Caco-2 (cell line): ENCODE measurements at regions not wholly inside any gene's neighbourhood (a gene's known extent, or its start where the extent isn't known, plus 50 kb on each side); places are given as distances from the start of the nearest gene placed in this dataset.

ENCODE experiments used
- BruUV-seq: library from RNA; stranded (reverse); fragments of 400-500 nt; replicated peaks from 2 replicates; lab custom pipeline; 2021; lab: Mats Ljungman, UMichigan
- CTCF ChIA-PET: fragments of 300-600 bp; sonication (Branson Sonifier 250); formaldehyde crosslinking; loops from one replicate; lab custom pipeline; 2022; ENCODE audit warnings: antibody characterized with exemption; lab: Charles Lee
- POLR2A ChIA-PET: fragments of 300-600 bp; sonication (Branson Sonifier 250); formaldehyde crosslinking; loops from one replicate; lab custom pipeline; 2022; ENCODE audit warnings: antibody characterized with exemption; lab: Charles Lee
- DNase-seq, 2 experiments: peaks; one replicate each; pipeline versions ENCODE4 v3.0.0 to v3.0.0-alpha.2; 2020 to 2022
- H3K27me3 ChIP-seq: replicated peaks from 2 replicates; pipeline ENCODE4 v1.6.0; 2011; ENCODE audit warnings: low read length; ENCODE audit not compliant: control insufficient read depth, insufficient read depth
- H3K36me3 ChIP-seq: 2 replicates; pipeline ENCODE4 v1.5.1; 2011; ENCODE audit warnings: low read length; ENCODE audit not compliant: control insufficient read depth, insufficient read depth
- H3K4me1 ChIP-seq: fragments of 250-450 bp; sonication (Bioruptor Pico); 2 replicates; pipeline ENCODE4 v1.5.1; 2020; ENCODE audit warnings: mild to moderate bottlenecking
- H3K4me3 ChIP-seq: 2 replicates; pipeline ENCODE4 v1.5.1; 2011; ENCODE audit warnings: low read depth, mild to moderate bottlenecking, control low read depth, low read length
- H3K9me3 ChIP-seq: fragments of 250-450 bp; sonication (Bioruptor Pico); 2 replicates; pipeline ENCODE4 v1.5.1; 2020; ENCODE audit warnings: mild to moderate bottlenecking, moderate library complexity
- H3K27ac Mint-ChIP-seq: one replicate; pipeline ENCODE4 v1.8.0; 2022; ENCODE audit warnings: mixed read lengths; ENCODE audit not compliant: unreplicated experiment
- H3K27me3 Mint-ChIP-seq: one replicate; pipeline ENCODE4 v1.8.0; 2022; ENCODE audit warnings: mixed read lengths; ENCODE audit not compliant: insufficient read depth, unreplicated experiment
- H3K36me3 Mint-ChIP-seq: one replicate; pipeline ENCODE4 v1.8.0; 2022; ENCODE audit warnings: mild to moderate bottlenecking, mixed read lengths; ENCODE audit not compliant: insufficient read depth, unreplicated experiment
- H3K4me1 Mint-ChIP-seq: one replicate; pipeline ENCODE4 v1.8.0; 2022; ENCODE audit warnings: low read depth, mixed read lengths; ENCODE audit not compliant: unreplicated experiment
- H3K4me3 Mint-ChIP-seq: one replicate; pipeline ENCODE4 v1.8.0; 2022; ENCODE audit warnings: mild to moderate bottlenecking, moderate library complexity, mixed read lengths; ENCODE audit not compliant: unreplicated experiment
- H3K9me3 Mint-ChIP-seq: one replicate; pipeline ENCODE4 v1.8.0; 2022; ENCODE audit warnings: mixed read lengths; ENCODE audit not compliant: unreplicated experiment
- intact Hi-C: fragments of 100-400 bp; cut with micrococcal nuclease; formaldehyde crosslinking; loops from one replicate; pipeline ENCODE4 v1.10.0; 2022; ENCODE audit not compliant: unreplicated experiment
- TF ChIP-seq, protein P1 (sequence below), 2 experiments: fragments of 200-600 bp in 1 of 2; IDR thresholded peaks; 1 replicate in 1 of 2; 2 replicates in 1 of 2; pipeline versions ENCODE4 v1.5.1 to v1.8.0; 2011 to 2022; ENCODE audit warnings: antibody characterized with exemption in 1 of 2, control low read depth in 1 of 2, inconsistent platforms in 1 of 2, low read depth in 1 of 2, low read length in 1 of 2, mild to moderate bottlenecking in 1 of 2, moderate library complexity in 1 of 2; ENCODE audit not compliant: insufficient read depth in 1 of 2, severe bottlenecking in 1 of 2, unreplicated experiment in 1 of 2

DNA sequence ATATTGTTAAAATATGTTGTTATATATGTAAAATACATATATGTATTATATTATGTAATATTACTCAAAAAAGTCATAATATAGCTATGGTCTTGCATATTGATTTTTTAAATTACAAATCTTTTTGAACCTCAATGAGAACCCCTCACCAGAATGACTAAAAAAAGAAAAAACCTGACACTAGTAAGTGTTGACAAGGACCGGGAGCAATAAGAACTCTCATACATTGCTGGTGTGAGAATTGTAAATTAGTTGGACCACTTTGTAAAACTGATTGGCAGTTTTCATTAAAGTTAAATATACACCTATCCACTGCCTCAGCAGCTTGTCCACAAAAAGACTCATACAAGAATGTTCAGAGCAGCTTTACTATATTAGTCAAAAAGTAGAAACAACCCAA is 280.0 kb downstream of the BMP7 start:
- Histone ChIP-seq H3K36me3 (no peaks in the 10 kb centered on the region), H3K4me1 (peaks cover 9% of the 10 kb centered on the region; the same call in 1 of the 2 replicates), H3K9me3 (peaks cover 28% of the 10 kb centered on the region), H3K27me3 (no peaks in the 10 kb centered on the region), H3K4me3 (no peak overlapping the region)
- Mint-ChIP-seq H3K27ac (no peak overlapping the region), H3K27me3 (peaks cover 3% of the 10 kb centered on the region), H3K36me3 (no peaks in the 10 kb centered on the region), H3K4me1 (peaks cover 2% of the 10 kb centered on the region), H3K4me3 (no peak overlapping the region), H3K9me3 (peaks cover 19% of the 10 kb centered on the region)
- intact Hi-C loops, result no loop called here
- POLR2A ChIA-PET, result no interaction called here
- no TSS peak for BruUV-seq
- TF ChIP-seq, protein P1, sequence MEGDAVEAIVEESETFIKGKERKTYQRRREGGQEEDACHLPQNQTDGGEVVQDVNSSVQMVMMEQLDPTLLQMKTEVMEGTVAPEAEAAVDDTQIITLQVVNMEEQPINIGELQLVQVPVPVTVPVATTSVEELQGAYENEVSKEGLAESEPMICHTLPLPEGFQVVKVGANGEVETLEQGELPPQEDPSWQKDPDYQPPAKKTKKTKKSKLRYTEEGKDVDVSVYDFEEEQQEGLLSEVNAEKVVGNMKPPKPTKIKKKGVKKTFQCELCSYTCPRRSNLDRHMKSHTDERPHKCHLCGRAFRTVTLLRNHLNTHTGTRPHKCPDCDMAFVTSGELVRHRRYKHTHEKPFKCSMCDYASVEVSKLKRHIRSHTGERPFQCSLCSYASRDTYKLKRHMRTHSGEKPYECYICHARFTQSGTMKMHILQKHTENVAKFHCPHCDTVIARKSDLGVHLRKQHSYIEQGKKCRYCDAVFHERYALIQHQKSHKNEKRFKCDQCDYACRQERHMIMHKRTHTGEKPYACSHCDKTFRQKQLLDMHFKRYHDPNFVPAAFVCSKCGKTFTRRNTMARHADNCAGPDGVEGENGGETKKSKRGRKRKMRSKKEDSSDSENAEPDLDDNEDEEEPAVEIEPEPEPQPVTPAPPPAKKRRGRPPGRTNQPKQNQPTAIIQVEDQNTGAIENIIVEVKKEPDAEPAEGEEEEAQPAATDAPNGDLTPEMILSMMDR (IDR thresholded peaks at IDR 0.05; ENCODE audit: insufficient read depth in 1 of 2, low read depth in 1 of 2, low read length in 1 of 2, severe bottlenecking in 1 of 2, unreplicated experiment in 1 of 2), result no peak
- CTCF ChIA-PET, result no interaction called here
- no peak for DNase-seq

DNA sequence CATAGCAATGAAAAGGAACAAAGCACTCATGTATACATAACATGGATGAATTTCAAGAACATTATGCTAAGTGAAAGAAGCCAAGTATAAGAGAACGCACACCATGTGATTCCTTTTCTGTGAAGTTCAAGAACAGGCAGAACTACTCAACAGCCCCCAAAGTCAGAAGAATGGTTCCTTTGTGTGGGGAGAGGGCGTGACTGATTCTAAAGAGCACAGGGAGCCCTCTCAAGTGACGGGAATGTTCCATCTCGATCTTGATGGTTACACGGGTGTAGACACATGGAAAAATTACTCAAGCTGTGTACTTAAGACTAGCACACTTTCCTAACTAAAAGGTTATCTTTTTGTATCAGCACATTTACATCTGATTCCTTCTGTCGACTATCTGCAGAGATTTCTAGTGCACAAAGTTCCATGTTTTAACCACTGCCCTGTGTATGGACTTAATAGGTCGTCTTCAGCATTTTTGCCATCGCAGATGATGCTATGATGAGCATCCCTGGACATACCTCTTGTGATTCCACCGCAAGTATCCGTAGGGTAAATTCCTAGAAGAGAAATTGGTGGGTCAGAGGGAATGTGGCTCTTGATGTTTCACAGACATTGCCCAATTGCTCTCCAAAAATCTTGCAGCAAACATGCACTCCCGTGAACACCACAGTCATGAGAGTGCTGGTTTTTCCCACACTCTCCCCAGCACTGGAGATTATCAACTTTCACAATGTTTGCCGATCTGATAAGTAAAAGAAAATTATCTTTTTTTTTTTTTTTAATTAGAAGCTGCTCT is 279.3 kb downstream of the BMP7 start:
- Mint-ChIP-seq H3K27me3 (peaks cover 3% of the 10 kb centered on the region), H3K27ac (no peak overlapping the region), H3K36me3 (no peaks in the 10 kb centered on the region), H3K9me3 (peaks cover 19% of the 10 kb centered on the region), H3K4me1 (peaks cover 6% of the 10 kb centered on the region), H3K4me3 (no peak overlapping the region)
- H3K27me3 ChIP-seq, result no peaks in the 10 kb centered on the region
- H3K9me3 ChIP-seq, result peaks cover 28% of the 10 kb centered on the region
- H3K4me1 ChIP-seq, result peaks cover 9% of the 10 kb centered on the region; the same call in 1 of the 2 replicates
- TF ChIP-seq, protein P1 (IDR thresholded peaks at IDR 0.05; ENCODE audit: insufficient read depth in 1 of 2, low read depth in 1 of 2, low read length in 1 of 2, severe bottlenecking in 1 of 2, unreplicated experiment in 1 of 2), result no peak
- DNase-seq, result no peak
- intact Hi-C loops, result no loop called here
- BruUV-seq, result no TSS peak
- POLR2A ChIA-PET, result no interaction called here
- no peak overlapping the region for H3K4me3 ChIP-seq
- CTCF ChIA-PET, result interaction anchor here (1.0 to 1.1 kb wide), 2 partner anchors 21 to 143 kb away, joined by 4 to 5 read pairs; no protein-coding TSS in a partner anchor
- no peaks in the 10 kb centered on the region for H3K36me3 ChIP-seq

DNA sequence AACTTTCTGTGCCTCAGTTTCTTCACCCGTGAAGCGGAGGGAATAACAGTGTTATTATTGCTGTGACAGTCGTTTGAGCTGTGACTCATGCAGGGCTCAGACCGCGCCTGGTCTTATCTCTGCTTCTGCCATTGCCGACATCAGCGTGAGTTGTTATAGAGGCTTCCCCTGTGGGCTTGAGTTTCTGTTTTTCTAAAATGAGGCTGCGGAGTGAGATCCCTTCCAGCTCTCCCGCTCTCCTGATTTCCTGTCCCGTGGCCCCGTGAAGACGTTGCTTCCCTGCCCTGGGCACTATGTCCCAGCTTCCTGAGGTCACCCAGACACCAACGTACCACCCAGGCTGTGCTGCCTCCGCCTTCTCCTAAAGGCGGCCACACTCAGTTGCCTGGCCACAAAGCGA is 278.5 kb downstream of the BMP7 start:
- H3K4me3 Mint-ChIP-seq, result peak overlapping the region; percentile 25
- intact Hi-C loops, result no loop called here
- H3K4me3 ChIP-seq, result no peak overlapping the region
- H3K27ac Mint-ChIP-seq, result no peak overlapping the region
- H3K4me1 Mint-ChIP-seq, result peaks cover 9% of the 10 kb centered on the region
- DNase-seq, result no peak
- H3K27me3 ChIP-seq, result no peaks in the 10 kb centered on the region
- peaks cover 11% of the 10 kb centered on the region for H3K4me1 ChIP-seq
- H3K36me3 ChIP-seq, result no peaks in the 10 kb centered on the region
- H3K27me3 Mint-ChIP-seq, result peaks cover 3% of the 10 kb centered on the region
- POLR2A ChIA-PET, result no interaction called here
- TF ChIP-seq, protein P1 (IDR thresholded peaks at IDR 0.05; ENCODE audit: insufficient read depth in 1 of 2, low read depth in 1 of 2, low read length in 1 of 2, severe bottlenecking in 1 of 2, unreplicated experiment in 1 of 2), result no peak
- peaks cover 19% of the 10 kb centered on the region for H3K9me3 Mint-ChIP-seq
- CTCF ChIA-PET, result interaction anchor here (0.6 to 1.1 kb wide), 3 partner anchors 20 to 1099 kb away, joined by 3 to 5 read pairs (median 4); no protein-coding TSS in a partner anchor
- BruUV-seq, result no TSS peak
- H3K36me3 Mint-ChIP-seq, result no peaks in the 10 kb centered on the region
- peaks cover 28% of the 10 kb centered on the region for H3K9me3 ChIP-seq
